ENCODE measurements at regions not wholly inside any gene's neighbourhood (a gene's known extent, or its start where the extent isn't known, plus 50 kb on each side); places are given as distances from the start of the nearest gene placed in this dataset.
"Not testable (repeated sequence)": the region's sequence is repeated elsewhere in the genome, so short reads cannot be mapped to it uniquely, and the experiment has no call there.

DNA sequence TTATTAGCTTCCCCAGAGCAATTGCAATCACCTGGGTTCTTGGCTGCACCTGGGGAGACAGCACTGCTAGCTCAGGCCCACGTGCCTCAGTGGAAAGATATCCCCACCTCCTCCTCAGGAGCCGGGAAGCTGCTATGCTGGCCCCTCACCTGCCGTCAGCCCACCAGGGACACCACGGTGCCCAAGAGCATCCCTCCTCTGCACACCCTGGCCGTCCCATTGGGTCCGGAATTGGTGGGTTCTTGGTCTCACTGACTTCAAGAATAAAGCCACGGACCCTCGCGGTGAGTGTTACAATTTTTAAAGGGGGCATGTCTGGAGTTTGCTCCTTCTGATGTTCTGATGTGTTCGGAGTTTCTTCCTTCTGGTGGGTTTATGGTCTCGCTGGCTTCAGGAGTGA is 72.3 kb upstream of the MEF2A start:
- TF ChIP-seq POLR2AphosphoS5 (IDR thresholded peaks at IDR 0.05; ENCODE audit: low read depth, low read length): no peak
- no peak for TF ChIP-seq POU2F2 (IDR thresholded peaks at IDR 0.05; ENCODE audit: low read depth, low read length)
- no peak for TF ChIP-seq TAF1 (IDR thresholded peaks at IDR 0.05; ENCODE audit: low read depth, low read length)
- TF ChIP-seq SPI1 (IDR thresholded peaks at IDR 0.05; ENCODE audit: low read depth, low read length): no peak
- no peak for TF ChIP-seq PAX5 (IDR thresholded peaks at IDR 0.05; ENCODE audit: insufficient read depth, low read length, severe bottlenecking)
- TF ChIP-seq POLR2A (IDR thresholded peaks at IDR 0.05; ENCODE audit: low read depth, low read length): no peak
- no peak for FAIRE-seq

DNA sequence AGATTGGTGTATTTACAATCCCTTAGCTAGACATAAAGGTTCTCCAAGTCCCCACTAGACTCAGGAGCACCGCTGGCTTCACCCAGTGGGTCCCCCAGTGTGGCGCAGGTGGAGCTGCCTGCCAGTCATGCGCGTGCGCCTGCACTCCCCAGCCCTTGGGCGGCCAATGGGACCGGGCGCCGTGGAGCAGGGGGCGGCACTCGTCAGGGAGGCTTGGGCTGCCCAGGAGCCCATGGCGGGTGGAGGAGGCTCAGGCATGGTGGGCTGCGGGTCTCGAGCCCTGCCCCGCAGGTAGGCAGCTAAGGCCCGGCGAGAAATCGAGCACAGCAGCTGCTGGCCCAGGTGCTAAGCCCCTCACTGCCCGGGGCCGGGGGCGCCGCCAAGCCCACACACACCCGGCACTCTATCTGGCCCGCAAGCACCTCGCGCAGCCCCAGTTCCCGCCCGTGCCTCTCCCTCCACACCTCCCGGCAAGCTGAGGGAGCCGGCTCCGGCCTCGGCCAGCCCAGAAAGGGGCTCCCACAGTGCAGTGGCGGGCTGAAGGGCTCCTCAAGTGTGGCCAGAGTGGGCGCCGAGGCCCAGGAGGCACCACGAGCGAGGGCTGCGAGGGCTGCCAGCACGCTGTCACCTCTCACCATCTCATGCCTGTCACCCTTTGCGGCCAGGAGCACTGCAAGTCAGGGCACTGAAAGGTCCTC is 71.1 kb upstream of the MEF2A start:
- not testable (repeated sequence) for FAIRE-seq; DNase-seq (ENCODE audit: insufficient read length, low spot score)

More for the DNA sequence above, 72.3 kb upstream of the MEF2A start:
- no peak for DNase-seq (ENCODE audit: insufficient read length, low spot score)

DNA sequence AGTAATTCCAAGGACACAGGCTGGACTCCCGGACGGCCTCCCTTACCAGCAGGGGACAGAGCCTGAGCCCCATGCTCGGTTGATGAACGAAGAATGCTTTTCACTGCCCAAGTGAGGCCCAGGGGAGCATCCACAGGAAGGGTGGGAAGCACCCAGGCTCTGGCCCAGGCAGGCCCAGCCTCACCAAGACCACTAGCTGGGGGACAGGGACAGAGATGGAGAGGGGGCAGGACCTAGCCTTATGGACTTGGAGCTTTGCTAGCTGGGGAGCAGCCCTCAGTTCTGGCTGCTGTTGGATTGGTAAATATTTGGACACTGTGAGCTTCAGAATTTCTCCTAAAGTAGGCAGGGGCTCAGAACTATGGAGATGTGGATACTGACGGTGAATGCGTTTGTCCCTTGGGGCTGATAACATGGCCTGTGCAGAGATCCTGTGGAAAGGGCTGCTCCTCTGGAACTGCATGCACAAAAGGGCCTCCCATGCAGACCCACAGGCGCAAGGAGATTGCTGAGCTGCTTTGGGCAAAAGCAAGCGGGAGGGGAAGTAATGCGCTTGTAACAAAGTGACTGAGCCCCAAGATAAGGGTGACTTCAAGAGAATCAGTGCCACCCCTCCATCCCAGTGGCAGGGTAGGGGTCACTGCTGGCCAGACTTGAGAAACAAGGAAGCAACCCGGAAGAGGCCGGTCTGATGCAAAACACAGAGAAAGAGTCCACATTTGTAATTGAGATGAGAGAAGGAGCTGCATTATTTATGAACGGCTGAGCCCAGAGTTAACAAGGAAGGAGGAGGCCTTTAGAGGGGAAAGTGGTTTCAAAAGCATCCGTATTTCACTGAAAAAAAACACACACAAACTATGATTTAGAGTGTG is 70.1 kb upstream of the MEF2A start:
- TF ChIP-seq POLR2A (IDR thresholded peaks at IDR 0.05; ENCODE audit: low read depth, low read length) (no peak), TAF1 (IDR thresholded peaks at IDR 0.05; ENCODE audit: low read depth, low read length) (no peak)
- FAIRE-seq (peak; percentile 75), DNase-seq (ENCODE audit: insufficient read length, low spot score) (no peak)

DNA sequence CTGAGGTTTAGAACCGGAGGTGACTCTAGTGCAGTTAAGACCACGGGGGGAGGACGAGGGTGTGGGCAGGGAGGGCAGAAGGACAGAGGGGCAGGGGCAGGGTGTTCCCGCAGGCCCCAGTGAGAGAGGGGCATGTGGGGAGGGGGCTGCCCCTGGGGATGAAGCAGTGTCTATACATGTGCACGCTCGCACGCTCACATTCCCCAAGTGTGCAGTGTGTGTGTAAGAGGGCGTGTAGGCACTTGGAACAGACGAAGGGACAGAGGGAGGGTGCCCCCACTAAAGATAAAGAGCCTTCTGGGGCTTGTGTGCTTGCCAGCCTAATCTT is 69.5 kb upstream of the MEF2A start:
- DNase-seq (ENCODE audit: insufficient read length, low spot score) (no peak), FAIRE-seq (peak; percentile 31)
- TF ChIP-seq POLR2A (IDR thresholded peaks at IDR 0.05; ENCODE audit: low read depth, low read length) (no peak), POU2F2 (IDR thresholded peaks at IDR 0.05; ENCODE audit: low read depth, low read length) (no peak), SPI1 (IDR thresholded peaks at IDR 0.05; ENCODE audit: low read depth, low read length) (no peak), POLR2AphosphoS5 (IDR thresholded peaks at IDR 0.05; ENCODE audit: low read depth, low read length) (no peak), PAX5 (IDR thresholded peaks at IDR 0.05; ENCODE audit: insufficient read depth, low read length, severe bottlenecking) (no peak), TAF1 (IDR thresholded peaks at IDR 0.05; ENCODE audit: low read depth, low read length) (no peak)

DNA sequence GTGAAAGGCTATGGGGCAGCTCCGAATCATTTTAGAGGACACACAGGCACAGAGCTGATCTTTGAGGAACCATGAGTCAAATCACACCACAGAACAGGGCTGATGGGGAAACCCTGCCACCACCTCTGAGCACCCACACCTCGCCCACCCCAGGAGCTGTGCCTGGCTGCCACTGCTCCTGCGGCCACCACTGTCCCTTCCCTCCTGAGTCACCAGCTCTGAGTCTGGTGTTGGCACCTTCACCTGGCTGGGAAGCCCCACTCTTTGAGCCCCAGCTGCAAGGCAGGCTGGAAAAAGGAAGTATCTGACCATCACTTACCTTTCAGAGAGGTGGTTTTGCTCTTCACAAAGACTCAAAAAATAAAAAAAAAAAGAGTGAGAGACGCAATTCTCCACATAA is 63.6 kb upstream of the MEF2A start:
- DNase-seq (ENCODE audit: insufficient read length, low spot score) (no peak), FAIRE-seq (peak; percentile 93)
- TF ChIP-seq POU2F2 (IDR thresholded peaks at IDR 0.05; ENCODE audit: low read depth, low read length) (0 out of 2 replicates have a peak, but pooled peaks have one; percentile 30), TAF1 (IDR thresholded peaks at IDR 0.05; ENCODE audit: low read depth, low read length) (no peak), SPI1 (IDR thresholded peaks at IDR 0.05; ENCODE audit: low read depth, low read length) (peak; percentile 52), POLR2A (IDR thresholded peaks at IDR 0.05; ENCODE audit: low read depth, low read length) (no peak), PAX5 (IDR thresholded peaks at IDR 0.05; ENCODE audit: insufficient read depth, low read length, severe bottlenecking) (peak; percentile 60)

DNA sequence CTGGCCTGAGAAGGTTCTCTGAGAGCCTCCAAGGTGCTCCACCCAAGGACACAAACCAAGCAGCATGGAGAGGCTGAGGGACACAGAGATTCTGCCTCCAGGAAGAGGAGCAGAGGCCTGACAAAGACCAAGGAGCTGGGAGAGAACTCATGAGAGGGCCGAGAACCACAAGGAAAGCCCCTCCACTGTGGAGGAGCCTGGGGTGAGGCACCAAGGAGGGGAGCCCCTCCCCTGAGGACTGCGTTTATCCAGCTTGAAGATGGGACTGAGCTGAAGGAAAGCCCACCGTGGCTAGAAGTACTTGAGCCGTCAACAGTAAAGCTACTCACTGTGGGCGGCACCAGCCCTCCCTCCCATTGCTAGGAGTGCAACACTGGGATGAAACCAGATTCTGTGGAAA is 63.1 kb upstream of the MEF2A start:
- no peak for TF ChIP-seq POU2F2 (IDR thresholded peaks at IDR 0.05; ENCODE audit: low read depth, low read length)
- FAIRE-seq: peak; percentile 52

DNA sequence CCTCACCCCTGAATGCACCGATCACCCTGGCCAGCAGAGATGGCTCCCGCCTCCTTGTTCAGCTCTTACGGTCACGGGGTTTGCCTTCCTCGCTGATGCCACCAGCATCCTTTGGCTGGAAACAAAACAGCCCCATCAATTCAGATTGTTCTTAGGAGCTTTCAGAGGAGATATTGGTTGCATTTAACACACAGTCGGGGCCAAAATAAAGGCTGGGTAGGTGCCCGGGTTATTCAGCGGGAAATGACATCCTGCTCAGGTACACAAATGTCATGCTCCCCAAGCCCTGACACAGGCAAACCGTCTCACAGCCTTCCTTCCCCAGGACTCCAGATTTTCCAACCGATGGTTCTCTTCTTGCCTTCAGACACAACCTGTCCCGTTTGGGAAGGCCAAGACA is 62.4 kb upstream of the MEF2A start:
- DNase-seq (ENCODE audit: insufficient read length, low spot score): no peak
- no peak for FAIRE-seq

More for the DNA sequence above, 63.1 kb upstream of the MEF2A start:
- DNase-seq (ENCODE audit: insufficient read length, low spot score): no peak

GRCh38 chr15:99504071-99504822 is 61.5 kb upstream of the MEF2A start:
- DNase-seq (ENCODE audit: insufficient read length, low spot score) (no peak), FAIRE-seq (peak; percentile 92)
- TF ChIP-seq SPI1 (IDR thresholded peaks at IDR 0.05; ENCODE audit: low read depth, low read length) (peak; percentile 72), POLR2A (IDR thresholded peaks at IDR 0.05; ENCODE audit: low read depth, low read length) (no peak), TAF1 (IDR thresholded peaks at IDR 0.05; ENCODE audit: low read depth, low read length) (no peak), PAX5 (IDR thresholded peaks at IDR 0.05; ENCODE audit: insufficient read depth, low read length, severe bottlenecking) (no peak), POU2F2 (IDR thresholded peaks at IDR 0.05; ENCODE audit: low read depth, low read length) (0 out of 2 replicates have a peak, but pooled peaks have one; percentile 78), POLR2AphosphoS5 (IDR thresholded peaks at IDR 0.05; ENCODE audit: low read depth, low read length) (no peak)

More for the DNA sequence above, 62.4 kb upstream of the MEF2A start:
- no peak for TF ChIP-seq POU2F2 (IDR thresholded peaks at IDR 0.05; ENCODE audit: low read depth, low read length)
- no peak for TF ChIP-seq SPI1 (IDR thresholded peaks at IDR 0.05; ENCODE audit: low read depth, low read length)
- no peak for TF ChIP-seq POLR2A (IDR thresholded peaks at IDR 0.05; ENCODE audit: low read depth, low read length)
- no peak for TF ChIP-seq PAX5 (IDR thresholded peaks at IDR 0.05; ENCODE audit: insufficient read depth, low read length, severe bottlenecking)
- no peak for TF ChIP-seq POLR2AphosphoS5 (IDR thresholded peaks at IDR 0.05; ENCODE audit: low read depth, low read length)
- no peak for TF ChIP-seq TAF1 (IDR thresholded peaks at IDR 0.05; ENCODE audit: low read depth, low read length)

DNA sequence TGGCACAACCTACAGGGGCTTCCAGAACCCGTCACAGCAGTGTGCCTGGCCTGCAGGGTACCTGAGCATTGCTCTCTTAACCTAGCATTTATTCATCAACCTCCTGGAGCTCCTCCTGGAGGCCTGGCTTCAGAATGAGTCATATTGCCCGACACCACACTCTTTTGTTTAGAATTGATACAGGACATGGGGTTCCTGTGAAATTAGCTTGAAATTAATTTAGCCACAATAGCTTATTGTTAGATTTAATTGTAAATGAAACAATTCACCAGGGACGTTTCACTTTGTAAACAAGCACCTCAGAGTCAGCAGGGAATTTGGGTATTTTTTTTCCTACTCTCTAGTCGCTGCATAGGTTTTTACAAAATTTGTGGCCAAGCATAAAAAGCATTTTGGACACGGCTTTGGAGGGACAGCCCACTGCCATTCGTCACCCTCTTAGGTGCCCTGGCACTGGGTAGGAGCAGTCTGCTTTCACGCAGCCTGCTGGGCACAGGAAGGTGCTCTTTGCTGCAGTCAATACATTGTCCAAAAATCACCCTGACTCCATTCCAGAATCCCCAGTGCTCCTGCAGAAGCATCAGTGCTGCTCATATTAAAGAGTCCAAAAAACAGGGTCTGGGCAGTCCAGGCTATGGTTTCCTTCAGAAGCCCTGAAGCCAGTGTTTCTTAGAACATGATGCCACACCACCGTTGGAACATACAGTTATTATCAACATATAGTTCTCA is 60.8 kb upstream of the MEF2A start:
- FAIRE-seq (peak; percentile 90), DNase-seq (ENCODE audit: insufficient read length, low spot score) (no peak)
- TF ChIP-seq SPI1 (IDR thresholded peaks at IDR 0.05; ENCODE audit: low read depth, low read length) (no peak), POLR2A (IDR thresholded peaks at IDR 0.05; ENCODE audit: low read depth, low read length) (peak; percentile 33; the same call in 1 of the 2 replicates), POU2F2 (IDR thresholded peaks at IDR 0.05; ENCODE audit: low read depth, low read length) (0 out of 2 replicates have a peak, but pooled peaks have one; percentile 35)
